ENCODE measurements at regions not wholly inside any gene's neighbourhood (a gene's known extent, or its start where the extent isn't known, plus 50 kb on each side); places are given as distances from the start of the nearest gene placed in this dataset.

DNA sequence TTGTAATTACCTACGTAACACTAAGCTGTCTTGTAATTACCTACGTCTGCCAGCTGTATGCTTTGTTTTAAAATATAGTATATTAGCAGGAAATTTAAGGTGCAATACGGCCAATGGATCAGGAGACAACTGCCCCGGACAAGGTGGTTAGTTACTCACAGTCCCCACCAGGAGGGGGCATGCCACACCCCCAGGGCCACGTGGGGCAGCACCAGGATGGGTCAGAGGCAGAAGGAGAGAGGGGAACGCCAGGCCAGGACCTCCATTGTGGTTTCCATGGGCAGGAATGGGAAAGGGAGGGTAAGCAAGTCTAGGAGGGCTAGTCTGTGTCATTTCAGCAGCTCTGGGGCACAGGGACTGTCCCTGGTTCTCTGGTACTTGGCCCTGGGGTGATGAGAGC is 140.1 kb downstream of the URI1 start:
- TF ChIP-seq, protein P1, sequence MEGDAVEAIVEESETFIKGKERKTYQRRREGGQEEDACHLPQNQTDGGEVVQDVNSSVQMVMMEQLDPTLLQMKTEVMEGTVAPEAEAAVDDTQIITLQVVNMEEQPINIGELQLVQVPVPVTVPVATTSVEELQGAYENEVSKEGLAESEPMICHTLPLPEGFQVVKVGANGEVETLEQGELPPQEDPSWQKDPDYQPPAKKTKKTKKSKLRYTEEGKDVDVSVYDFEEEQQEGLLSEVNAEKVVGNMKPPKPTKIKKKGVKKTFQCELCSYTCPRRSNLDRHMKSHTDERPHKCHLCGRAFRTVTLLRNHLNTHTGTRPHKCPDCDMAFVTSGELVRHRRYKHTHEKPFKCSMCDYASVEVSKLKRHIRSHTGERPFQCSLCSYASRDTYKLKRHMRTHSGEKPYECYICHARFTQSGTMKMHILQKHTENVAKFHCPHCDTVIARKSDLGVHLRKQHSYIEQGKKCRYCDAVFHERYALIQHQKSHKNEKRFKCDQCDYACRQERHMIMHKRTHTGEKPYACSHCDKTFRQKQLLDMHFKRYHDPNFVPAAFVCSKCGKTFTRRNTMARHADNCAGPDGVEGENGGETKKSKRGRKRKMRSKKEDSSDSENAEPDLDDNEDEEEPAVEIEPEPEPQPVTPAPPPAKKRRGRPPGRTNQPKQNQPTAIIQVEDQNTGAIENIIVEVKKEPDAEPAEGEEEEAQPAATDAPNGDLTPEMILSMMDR (IDR thresholded peaks at IDR 0.05; ENCODE audit: low read length), result no peak
- no peak for TF ChIP-seq EZH2 (IDR thresholded peaks at IDR 0.05; ENCODE audit: borderline replicate concordance, low read length)
- no peaks in the 10 kb centered on the region for H3K79me2 ChIP-seq (ENCODE audit: insufficient read depth, low read length)
- H3K4me1 ChIP-seq (ENCODE audit: insufficient read depth, low read length, severe bottlenecking), result no peaks in the 10 kb centered on the region
- no peak overlapping the region for H3K4me2 ChIP-seq (ENCODE audit: low read length)
- H3K27me3 ChIP-seq (ENCODE audit: insufficient read depth, low read length), result no peaks in the 10 kb centered on the region
- no peak overlapping the region for H3K9ac ChIP-seq (ENCODE audit: low read length)
- H4K20me1 ChIP-seq (ENCODE audit: insufficient read depth, low read length), result no peaks in the 10 kb centered on the region
- H3K27ac ChIP-seq (ENCODE audit: low read depth, low read length, poor library complexity, severe bottlenecking), result no peak overlapping the region
- no peaks in the 10 kb centered on the region for H3K9me2 ChIP-seq (ENCODE audit: low read depth, low read length)
- H3K4me3 ChIP-seq (ENCODE audit: low read depth, low read length, poor library complexity, severe bottlenecking), result no peak overlapping the region
- no peaks in the 10 kb centered on the region for H3K9me3 ChIP-seq (ENCODE audit: low read length)
- H3K36me3 ChIP-seq (ENCODE audit: insufficient read depth, low read length), result no peaks in the 10 kb centered on the region
- H3F3A ChIP-seq (ENCODE audit: insufficient read depth, low read length), result no peaks in the 10 kb centered on the region
- no peak overlapping the region for H2AFZ ChIP-seq (ENCODE audit: low read length)

DNA sequence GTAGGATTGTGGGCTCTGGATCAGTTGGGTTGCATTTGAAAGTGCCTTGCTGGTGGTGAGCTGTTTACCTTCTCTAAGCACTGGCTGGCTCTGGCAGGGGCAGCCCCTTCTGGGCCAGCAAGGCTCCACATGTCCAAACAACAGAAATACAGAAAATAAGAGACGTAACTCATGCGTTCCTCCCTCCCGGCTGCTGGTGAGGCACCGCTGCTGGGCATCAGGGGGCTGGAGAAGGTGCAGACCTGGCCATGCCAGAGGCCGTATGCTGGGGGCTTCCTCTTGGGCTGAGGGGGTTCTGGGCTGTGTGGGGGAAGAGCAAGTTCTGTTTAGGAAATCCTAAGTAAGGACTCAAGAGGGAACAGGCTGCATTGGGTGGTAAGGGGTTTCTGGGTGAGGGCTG is 140.6 kb downstream of the URI1 start:
- Histone ChIP-seq H3K9me2 (ENCODE audit: low read depth, low read length) (no peaks in the 10 kb centered on the region), H3K27me3 (ENCODE audit: insufficient read depth, low read length) (no peaks in the 10 kb centered on the region), H3K9me3 (ENCODE audit: low read length) (no peaks in the 10 kb centered on the region), H3K36me3 (ENCODE audit: insufficient read depth, low read length) (no peaks in the 10 kb centered on the region), H3K9ac (ENCODE audit: low read length) (no peak overlapping the region), H3K4me2 (ENCODE audit: low read length) (no peak overlapping the region), H3F3A (ENCODE audit: insufficient read depth, low read length) (no peaks in the 10 kb centered on the region), H3K79me2 (ENCODE audit: insufficient read depth, low read length) (no peaks in the 10 kb centered on the region), H2AFZ (ENCODE audit: low read length) (no peak overlapping the region), H4K20me1 (ENCODE audit: insufficient read depth, low read length) (no peaks in the 10 kb centered on the region), H3K27ac (ENCODE audit: low read depth, low read length, poor library complexity, severe bottlenecking) (no peak overlapping the region), H3K4me3 (ENCODE audit: low read depth, low read length, poor library complexity, severe bottlenecking) (no peak overlapping the region), H3K4me1 (ENCODE audit: insufficient read depth, low read length, severe bottlenecking) (no peaks in the 10 kb centered on the region)
- no peak for TF ChIP-seq EZH2 (IDR thresholded peaks at IDR 0.05; ENCODE audit: borderline replicate concordance, low read length)
- TF ChIP-seq, protein P1 (IDR thresholded peaks at IDR 0.05; ENCODE audit: low read length), result no peak

DNA sequence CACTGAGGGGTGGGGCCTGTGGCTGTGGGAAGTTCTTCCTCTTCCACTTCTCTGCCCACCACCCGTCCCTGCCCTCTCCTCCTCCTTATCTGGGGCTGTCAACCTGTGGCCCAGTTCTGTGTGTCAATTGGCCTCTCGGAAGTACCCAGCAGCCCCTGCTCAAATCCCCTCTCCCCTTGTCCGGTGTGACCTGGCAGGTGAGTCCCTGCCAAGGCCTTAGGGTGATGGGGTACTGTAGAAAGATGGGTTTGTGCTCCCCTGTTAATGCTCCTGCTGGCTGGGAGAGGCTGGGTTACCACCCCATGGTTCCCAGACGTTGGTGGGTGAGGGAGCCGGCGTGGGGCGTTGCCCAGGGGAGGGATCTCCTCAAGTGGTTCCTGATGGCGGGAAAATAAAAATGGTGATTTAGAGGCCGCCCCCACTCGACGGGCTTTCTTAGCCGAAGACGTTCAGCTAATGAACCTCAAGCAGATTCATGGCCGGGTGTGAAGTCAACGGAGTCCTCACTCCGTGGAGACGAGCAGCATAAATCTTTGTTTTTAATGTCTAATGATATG is 141.2 kb downstream of the URI1 start:
- H3K4me1 ChIP-seq (ENCODE audit: insufficient read depth, low read length, severe bottlenecking), result no peaks in the 10 kb centered on the region
- H3K9me2 ChIP-seq (ENCODE audit: low read depth, low read length), result no peaks in the 10 kb centered on the region
- no peaks in the 10 kb centered on the region for H3K27me3 ChIP-seq (ENCODE audit: insufficient read depth, low read length)
- no peak overlapping the region for H3K27ac ChIP-seq (ENCODE audit: low read depth, low read length, poor library complexity, severe bottlenecking)
- TF ChIP-seq, protein P1 (IDR thresholded peaks at IDR 0.05; ENCODE audit: low read length), result no peak
- TF ChIP-seq EZH2 (IDR thresholded peaks at IDR 0.05; ENCODE audit: borderline replicate concordance, low read length), result no peak
- no peaks in the 10 kb centered on the region for H3K36me3 ChIP-seq (ENCODE audit: insufficient read depth, low read length)
- no peak overlapping the region for H2AFZ ChIP-seq (ENCODE audit: low read length)
- H3K4me2 ChIP-seq (ENCODE audit: low read length), result no peak overlapping the region
- H4K20me1 ChIP-seq (ENCODE audit: insufficient read depth, low read length), result no peaks in the 10 kb centered on the region
- H3K4me3 ChIP-seq (ENCODE audit: low read depth, low read length, poor library complexity, severe bottlenecking), result no peak overlapping the region
- no peaks in the 10 kb centered on the region for H3K9me3 ChIP-seq (ENCODE audit: low read length)
- no peaks in the 10 kb centered on the region for H3K79me2 ChIP-seq (ENCODE audit: insufficient read depth, low read length)
- H3F3A ChIP-seq (ENCODE audit: insufficient read depth, low read length), result no peaks in the 10 kb centered on the region
- no peak overlapping the region for H3K9ac ChIP-seq (ENCODE audit: low read length)
